ENCODE measurements at regions not wholly inside any gene's neighbourhood (a gene's known extent, or its start where the extent isn't known, plus 50 kb on each side); places are given as distances from the start of the nearest gene placed in this dataset.

DNA sequence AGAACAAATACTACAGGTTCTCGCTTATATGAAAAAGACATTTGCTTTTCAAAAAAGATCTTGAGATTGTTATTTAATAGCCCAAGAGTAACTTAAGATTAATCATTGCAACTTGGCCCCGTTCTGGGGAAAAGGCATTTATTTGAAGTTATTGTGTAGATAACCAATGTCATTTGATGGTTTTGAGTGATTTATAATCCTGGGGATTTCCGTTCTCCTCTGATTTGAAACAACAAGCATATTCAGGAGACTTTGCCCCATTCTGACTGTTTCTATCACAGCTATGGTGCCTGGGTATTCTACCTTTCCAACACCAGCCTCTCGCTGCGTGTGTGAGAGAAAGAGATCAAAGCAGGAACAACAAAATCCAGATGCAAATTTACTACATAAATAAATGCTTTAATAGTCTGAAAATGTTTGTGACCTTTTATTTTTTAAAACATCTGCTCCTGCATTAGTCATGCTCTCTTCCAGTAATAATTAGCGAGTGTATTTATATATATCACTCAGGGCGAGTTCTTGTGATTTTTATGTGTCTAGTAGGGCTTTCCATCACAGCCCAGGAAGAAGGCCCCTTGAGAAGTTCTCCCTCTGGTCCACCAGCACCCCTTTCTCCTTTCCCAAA is 197.9 kb upstream of the FOXQ1 start:
- no peak for DNase-seq

- DNase-seq = peak; percentile 2 to 4
Observed at GRCh38 chr6:1111361-1111760, 200.5 kb upstream of the FOXQ1 start.

- DNase-seq = no peak
Observed at GRCh38 chr6:1110941-1111349, 201.0 kb upstream of the FOXQ1 start.

- no peak for DNase-seq
Observed at GRCh38 chr6:1110164-1110563, 201.7 kb upstream of the FOXQ1 start.

DNA sequence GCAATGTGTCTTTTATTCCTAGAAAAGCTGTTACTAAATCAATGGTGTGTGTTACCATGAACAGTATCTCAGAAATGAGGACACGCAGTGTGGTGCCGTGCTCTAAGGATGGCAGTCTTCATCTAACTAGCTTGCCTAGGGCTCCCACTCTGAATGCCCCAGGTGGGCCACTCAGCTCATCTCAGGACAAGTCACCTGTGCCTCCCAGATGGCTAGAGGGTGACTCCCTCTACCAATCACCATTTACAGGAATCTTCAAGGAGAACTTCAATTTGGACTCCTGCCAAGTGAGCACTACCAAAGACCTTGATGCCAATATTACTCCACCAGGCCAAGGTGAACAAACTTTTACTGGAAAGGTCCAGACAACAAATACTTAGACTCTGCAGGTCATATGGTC is 202.8 kb upstream of the FOXQ1 start:
- no peak for DNase-seq

GRCh38 chr6:1108198-1108597 is 203.7 kb upstream of the FOXQ1 start:
- DNase-seq = no peak

GRCh38 chr6:1107578-1107977 is 204.3 kb upstream of the FOXQ1 start:
- DNase-seq = no peak

- no peak for DNase-seq
Observed at GRCh38 chr6:1105833-1106400, 206.0 kb upstream of the FOXQ1 start.

DNA sequence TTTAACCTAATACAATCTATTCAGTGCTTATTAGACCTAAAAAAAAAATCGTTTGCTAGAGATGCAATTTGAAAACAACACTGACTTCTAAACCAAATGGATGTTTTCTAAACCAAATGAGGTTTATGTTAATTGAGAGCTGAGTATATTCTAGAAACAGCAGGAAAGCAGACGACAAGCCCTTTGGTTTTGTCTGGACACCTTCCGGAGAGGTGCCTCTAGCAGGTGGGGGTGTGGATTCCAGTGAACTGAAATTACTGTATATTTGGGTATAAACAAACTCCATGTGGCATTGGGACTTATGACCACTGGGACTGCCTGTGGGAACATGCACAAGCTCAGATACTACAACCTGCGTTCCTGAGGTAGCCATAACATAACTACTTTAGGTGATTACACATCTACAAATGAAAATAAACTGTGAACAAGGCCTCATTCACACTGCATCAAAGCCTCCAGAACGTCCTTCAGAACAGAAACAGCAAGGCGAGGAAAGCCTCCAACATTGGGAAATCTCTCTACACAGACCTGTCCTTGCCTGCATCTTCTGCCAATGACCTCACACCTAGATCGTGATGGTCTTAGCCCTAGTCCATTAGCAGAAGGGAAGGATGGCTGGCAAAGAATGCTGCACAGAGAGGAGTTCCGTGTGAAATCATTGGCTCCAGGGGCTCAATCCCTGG is 206.8 kb upstream of the FOXQ1 start:
- no peak for DNase-seq

- no peak for DNase-seq
Observed at GRCh38 chr6:1103945-1104623, 207.8 kb upstream of the FOXQ1 start.

DNA sequence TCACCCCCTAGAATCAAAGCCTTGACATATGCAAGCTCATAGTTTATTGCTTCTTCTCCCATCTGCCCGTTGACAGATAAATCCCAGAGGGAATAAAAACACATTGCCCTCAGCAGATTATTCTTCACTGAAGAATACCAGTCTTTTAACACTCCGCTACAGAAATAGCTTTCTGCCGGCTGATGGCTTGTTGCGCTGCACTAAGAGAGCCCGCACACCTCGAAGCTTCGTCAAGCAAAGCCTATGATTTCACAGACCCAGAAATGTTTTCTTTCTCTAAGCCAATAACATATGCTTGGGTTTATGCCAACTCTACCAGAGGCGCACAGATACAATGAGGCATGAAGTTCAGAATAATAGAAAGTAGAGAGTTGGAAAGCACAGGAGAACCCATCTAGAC is 208.9 kb upstream of the FOXQ1 start:
- no peak for DNase-seq

DNA sequence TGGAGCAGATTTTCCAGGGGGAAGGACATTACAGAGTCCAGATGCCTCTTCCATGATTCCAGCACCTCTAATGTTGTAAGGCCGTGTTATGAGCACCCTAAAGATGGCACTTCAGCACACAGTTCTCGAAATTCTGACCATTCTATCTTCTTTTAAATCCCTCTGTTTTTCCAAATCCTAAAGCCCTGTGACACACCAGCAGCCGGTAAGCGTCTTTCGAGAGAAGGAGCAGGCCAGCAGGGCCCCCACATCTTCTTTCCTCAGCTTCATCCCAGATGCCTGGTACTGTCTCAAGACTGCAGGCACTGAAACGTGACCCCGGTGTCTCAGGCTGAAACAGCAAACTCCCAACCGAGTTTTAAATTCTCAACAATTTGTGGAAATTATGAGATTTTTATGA is 211.6 kb upstream of the FOXQ1 start:
- DNase-seq = no peak

DNA sequence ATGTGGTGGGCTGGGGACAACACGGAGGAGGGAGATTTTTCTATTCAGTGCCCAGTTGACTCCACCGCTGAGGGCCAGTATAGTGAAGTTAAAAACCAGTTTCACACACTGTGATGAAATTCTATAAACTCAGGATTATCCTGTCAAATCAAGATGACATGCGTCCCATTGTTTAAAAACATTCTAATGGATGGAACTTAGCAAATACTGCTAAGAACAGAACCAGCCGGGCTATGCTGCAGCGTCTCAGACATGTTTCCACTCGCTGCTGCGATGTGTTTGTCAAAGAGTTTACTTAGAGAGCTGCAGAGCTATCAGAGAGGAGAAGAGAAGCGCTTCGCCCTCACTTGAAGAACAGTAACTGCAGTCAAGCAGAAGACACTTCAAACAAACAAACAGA is 212.6 kb upstream of the FOXQ1 start:
- no peak for DNase-seq

GRCh38 chr6:1096967-1097765 is 214.7 kb upstream of the FOXQ1 start:
- no peak for DNase-seq

GRCh38 chr6:1094306-1094705 is 217.6 kb upstream of the FOXQ1 start:
- DNase-seq = no peak

GRCh38 chr6:1091900-1092299 is 220.0 kb upstream of the FOXQ1 start:
- no peak for DNase-seq

DNA sequence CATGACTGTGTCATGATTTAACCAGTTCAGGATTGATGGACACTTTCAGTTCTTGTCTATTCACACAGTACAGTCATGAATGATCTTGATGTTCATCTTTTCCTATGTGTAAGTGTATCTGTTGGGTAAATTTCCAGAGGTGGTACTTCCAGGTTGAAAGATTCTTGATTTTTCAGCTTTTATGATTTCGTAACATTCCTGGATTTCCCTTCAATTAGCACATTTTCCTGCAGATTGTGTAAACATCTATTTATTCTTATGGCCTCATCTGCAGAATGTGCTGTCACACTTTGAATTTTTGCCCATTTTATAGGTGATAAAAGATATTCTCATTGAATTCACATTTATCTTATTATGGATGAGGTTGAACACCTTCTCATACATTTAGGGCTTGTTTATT is 222.0 kb upstream of the FOXQ1 start:
- DNase-seq = no peak

DNA sequence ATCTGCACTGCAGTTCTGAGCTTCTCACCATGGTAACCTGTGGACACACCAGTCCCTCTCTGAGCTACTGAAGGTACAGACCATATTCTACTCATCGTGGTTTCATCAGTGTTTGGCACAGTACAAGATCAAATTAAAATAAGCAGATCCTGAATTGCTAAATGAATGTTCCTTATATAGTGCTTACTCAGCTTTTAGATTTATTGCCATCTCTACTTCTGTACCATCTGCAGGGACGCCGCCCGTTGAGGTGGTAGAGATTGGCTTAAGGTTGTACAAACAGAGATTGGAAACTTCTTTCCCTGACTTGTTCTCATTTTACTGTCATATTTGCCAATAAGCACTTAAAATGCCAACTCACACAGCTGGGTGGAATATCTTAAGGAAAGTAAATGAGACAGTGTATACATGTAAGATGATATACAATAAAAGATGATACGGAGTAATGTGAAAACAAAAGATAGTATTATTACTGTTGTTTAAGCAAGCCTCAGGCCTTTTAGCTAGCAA is 223.4 kb upstream of the FOXQ1 start:
- DNase-seq = no peak

DNA sequence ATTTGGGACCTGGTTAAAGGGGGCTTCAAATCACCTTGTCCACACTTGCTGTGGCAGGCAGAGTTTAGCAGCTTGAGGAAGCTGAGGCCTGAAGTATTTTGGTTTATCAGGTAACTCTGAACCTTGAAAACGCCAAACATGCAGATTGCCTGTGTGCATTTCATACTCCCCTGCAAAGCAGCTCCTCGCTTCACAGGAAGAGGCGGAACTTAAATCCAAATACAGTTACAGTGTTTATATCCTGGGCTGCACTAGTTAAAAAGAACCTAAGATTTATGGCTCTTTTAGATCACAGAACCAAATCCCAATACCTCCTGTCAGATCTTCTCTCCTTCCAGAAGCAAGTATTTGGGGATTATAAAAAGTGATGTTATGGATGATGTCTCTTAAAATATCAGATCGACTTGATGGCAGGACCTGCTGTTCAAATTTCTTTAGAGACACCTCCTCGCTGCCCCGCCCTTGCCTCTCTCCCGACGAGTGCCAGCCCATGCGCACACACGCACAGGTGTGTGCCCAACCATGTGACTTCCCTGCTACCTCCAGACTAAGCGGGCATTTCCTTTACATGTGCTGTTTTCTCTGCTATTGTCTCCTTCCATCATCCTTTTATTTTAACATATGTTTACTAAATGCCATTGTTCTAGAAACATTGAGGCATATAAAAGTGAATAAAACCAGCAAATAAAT is 224.6 kb upstream of the FOXQ1 start:
- no peak for DNase-seq

DNA sequence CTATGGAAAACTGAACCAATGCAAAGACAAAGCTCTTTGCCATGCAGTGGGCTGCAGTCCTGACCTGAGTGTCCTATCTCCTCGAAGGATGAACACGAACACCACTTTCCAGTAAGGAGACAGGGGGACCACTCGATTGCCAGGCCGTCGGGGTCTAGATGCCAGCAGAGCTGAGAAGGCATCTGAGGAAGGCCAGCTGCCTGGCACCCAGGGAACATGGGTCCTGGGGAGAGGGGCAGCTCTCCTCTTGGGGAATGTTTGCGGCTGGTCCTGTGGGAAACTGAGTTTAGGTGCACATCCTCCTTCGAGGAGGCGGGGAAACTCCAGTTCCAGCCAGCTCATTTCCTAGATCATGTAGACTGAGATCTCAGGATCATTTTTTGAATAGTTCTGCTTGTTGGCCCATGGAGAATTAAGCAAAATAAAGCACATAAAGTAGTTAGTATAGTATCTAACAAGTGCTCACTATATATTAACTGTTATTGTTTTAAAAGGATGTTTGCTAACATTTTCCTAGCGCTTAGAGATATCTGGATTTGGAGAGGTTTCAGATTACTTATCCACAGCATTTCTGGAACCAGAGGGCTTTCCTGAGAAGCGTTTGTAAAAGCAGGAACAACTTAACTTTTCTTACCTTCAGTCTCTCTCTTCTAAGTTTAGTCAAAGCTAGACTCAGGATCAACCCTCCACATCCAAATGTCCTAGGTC is 225.3 kb upstream of the FOXQ1 start:
- DNase-seq = no peak

GRCh38 chr6:1082285-1082935 is 229.5 kb upstream of the FOXQ1 start:
- no peak for DNase-seq
